GM18867 (cell line): ENCODE measurements at regions not wholly inside any gene's neighbourhood (a gene's known extent, or its start where the extent isn't known, plus 50 kb on each side); places are given as distances from the start of the nearest gene placed in this dataset.
"Not testable (repeated sequence)": the region's sequence is repeated elsewhere in the genome, so short reads cannot be mapped to it uniquely, and the experiment has no call there.

Source experiments
- ATAC-seq: cut with Tn5 transposase; IDR thresholded peaks from one replicate; pipeline ENCODE4 v1.9.1; 2021; ENCODE audit warnings: mild to moderate bottlenecking, moderate library complexity; ENCODE audit not compliant: unreplicated experiment

GRCh38 chr5:53160895-53161294 lies 51.3 kb upstream of the MOCS2 start:
- ATAC-seq = no peak

- no peak for ATAC-seq
Observed at GRCh38 chr5:53161876-53162275, 52.3 kb upstream of the MOCS2 start.

- no peak for ATAC-seq
Observed at GRCh38 chr5:53164478-53165165, 55.1 kb upstream of the MOCS2 start.

- no peak for ATAC-seq
Observed at GRCh38 chr5:53165431-53166182, 56.0 kb upstream of the MOCS2 start.

GRCh38 chr5:53166183-53166495 lies 56.6 kb upstream of the MOCS2 start:
- no peak for ATAC-seq

- no peak for ATAC-seq
Observed at GRCh38 chr5:53167836-53168235, 58.3 kb upstream of the MOCS2 start.

GRCh38 chr5:53169933-53170332 lies 60.4 kb upstream of the MOCS2 start:
- no peak for ATAC-seq

- ATAC-seq = peak; percentile 66
Observed at GRCh38 chr5:53170746-53171349, 61.3 kb upstream of the MOCS2 start.

- not testable (repeated sequence) for ATAC-seq
Observed at GRCh38 chr5:53172073-53172472, 62.5 kb upstream of the MOCS2 start.

GRCh38 chr5:53172630-53173029 lies 63.1 kb upstream of the MOCS2 start:
- ATAC-seq = no peak

- no peak for ATAC-seq
Observed at GRCh38 chr5:53173083-53173482, 63.5 kb upstream of the MOCS2 start.

GRCh38 chr5:53178830-53179229 lies 69.3 kb upstream of the MOCS2 start:
- no peak for ATAC-seq

GRCh38 chr5:53179691-53180090 lies 70.1 kb upstream of the MOCS2 start:
- ATAC-seq = no peak

- no peak for ATAC-seq
Observed at GRCh38 chr5:53180538-53180937, 71.0 kb upstream of the MOCS2 start.

- ATAC-seq = no peak
Observed at GRCh38 chr5:53180991-53181390, 71.4 kb upstream of the MOCS2 start.

- ATAC-seq = no peak
Observed at GRCh38 chr5:53183880-53184279, 74.3 kb upstream of the MOCS2 start.

- no peak for ATAC-seq
Observed at GRCh38 chr5:53191548-53192165, 82.1 kb upstream of the MOCS2 start.

GRCh38 chr5:53194086-53194485 lies 84.5 kb upstream of the MOCS2 start:
- ATAC-seq = no peak

GRCh38 chr5:53199882-53200281 lies 90.3 kb upstream of the MOCS2 start:
- ATAC-seq = no peak

- ATAC-seq = no peak
Observed at GRCh38 chr5:53200306-53200705, 90.7 kb upstream of the MOCS2 start.

- ATAC-seq = no peak
Observed at GRCh38 chr5:53201746-53202145, 92.2 kb upstream of the MOCS2 start.

GRCh38 chr5:53206562-53206961 lies 97.0 kb upstream of the MOCS2 start:
- no peak for ATAC-seq
